GM19328 (cell line): ENCODE measurements at regions not wholly inside any gene's neighbourhood (a gene's known extent, or its start where the extent isn't known, plus 50 kb on each side); places are given as distances from the start of the nearest gene placed in this dataset.
"Not testable (repeated sequence)": the region's sequence is repeated elsewhere in the genome, so short reads cannot be mapped to it uniquely, and the experiment has no call there.

Experiments
- ATAC-seq: cut with Tn5 transposase; IDR thresholded peaks from one replicate; pipeline ENCODE4 v1.9.1; 2021; ENCODE audit warnings: mild to moderate bottlenecking, moderate library complexity; ENCODE audit not compliant: unreplicated experiment

- no peak for ATAC-seq
Measured at GRCh38 chr2:125576558-125576957, 1079.4 kb upstream of the GYPC start.

DNA sequence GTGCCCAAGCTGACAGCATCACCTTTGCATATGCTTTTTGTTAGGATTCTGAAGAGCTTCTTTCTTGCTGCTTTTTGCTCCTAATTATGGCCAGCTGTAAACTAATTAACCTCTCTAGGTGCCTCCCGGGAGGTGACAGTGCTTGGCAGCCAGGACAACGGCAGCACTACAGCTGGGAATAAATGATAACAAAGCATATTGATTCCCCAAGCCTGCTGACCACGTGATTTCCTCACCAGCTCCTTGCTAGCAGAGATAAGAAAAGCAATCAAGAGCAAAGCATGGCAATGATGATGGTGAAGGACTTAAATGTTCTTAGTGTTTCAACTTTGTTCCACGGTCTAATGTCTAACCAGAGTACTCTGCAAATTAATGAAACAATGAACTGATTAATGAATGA is 1074.4 kb upstream of the GYPC start:
- ATAC-seq: no peak

- no peak for ATAC-seq
Measured at GRCh38 chr2:125582516-125582915, 1073.4 kb upstream of the GYPC start.

- no peak for ATAC-seq
Measured at GRCh38 chr2:125584732-125585131, 1071.2 kb upstream of the GYPC start.

GRCh38 chr2:125588780-125589179 is 1067.2 kb upstream of the GYPC start:
- ATAC-seq: no peak

DNA sequence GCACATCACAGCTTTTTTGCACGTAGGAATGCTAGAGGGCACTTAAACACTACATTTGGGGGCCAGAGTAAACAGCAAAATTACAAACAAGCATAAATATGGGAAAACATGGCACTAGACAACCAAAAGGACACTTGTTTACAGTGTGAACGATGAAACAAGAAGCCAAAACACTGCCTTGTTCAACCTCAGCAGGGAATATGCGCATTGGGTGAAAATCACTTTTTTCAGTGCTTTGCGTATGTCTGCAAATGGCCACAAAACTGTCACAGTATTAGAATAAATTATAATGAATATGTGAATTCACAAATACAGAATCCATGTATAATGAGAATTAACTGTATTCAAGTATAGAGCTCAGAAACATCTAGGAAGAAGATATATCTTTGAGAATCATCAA is 1064.0 kb upstream of the GYPC start:
- ATAC-seq: no peak

- ATAC-seq: no peak
Measured at GRCh38 chr2:125593036-125593435, 1062.9 kb upstream of the GYPC start.

- ATAC-seq: no peak
Measured at GRCh38 chr2:125596612-125597011, 1059.3 kb upstream of the GYPC start.

GRCh38 chr2:125615438-125615837 is 1040.5 kb upstream of the GYPC start:
- no peak for ATAC-seq

DNA sequence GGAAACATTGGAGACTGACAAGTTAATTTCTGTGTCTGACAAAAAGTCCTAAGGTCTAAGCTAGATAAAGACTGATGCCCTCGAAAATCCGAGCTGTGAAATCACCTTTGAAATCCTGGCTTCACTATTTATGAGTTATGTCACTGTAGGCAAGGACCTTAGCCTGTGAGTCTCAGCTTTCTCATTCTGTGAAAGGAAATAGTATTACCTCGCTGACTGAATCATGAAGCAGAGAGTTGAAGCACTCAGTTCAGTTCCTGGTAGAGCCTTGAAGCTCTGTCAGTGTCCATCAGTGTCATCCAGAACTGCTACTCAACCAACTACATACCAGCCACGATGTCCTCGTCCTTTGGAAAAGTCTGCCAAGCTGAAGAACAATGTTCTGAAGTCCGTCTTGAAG is 1025.6 kb upstream of the GYPC start:
- ATAC-seq: no peak

GRCh38 chr2:125634662-125635061 is 1021.3 kb upstream of the GYPC start:
- ATAC-seq: no peak

- ATAC-seq: no peak
Measured at GRCh38 chr2:125638345-125638744, 1017.6 kb upstream of the GYPC start.

DNA sequence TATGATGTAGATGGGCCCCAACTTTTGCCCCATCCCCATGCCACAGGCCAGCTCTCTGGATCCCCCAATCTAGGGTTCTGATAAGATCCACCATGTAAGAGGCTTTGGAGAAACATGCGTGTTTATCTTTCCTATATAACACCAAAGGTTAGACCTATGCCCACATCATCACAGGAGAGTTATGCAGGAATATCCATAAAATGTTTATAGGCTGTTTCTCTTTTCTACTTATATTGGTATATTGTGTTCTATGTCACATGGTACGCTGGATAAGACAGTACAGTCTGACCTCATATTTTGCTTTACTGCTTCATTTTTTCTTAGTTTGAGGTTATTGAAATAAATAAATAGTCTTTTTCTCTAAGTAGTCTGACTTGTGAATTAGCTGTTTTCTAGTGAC is 1013.9 kb upstream of the GYPC start:
- no peak for ATAC-seq

DNA sequence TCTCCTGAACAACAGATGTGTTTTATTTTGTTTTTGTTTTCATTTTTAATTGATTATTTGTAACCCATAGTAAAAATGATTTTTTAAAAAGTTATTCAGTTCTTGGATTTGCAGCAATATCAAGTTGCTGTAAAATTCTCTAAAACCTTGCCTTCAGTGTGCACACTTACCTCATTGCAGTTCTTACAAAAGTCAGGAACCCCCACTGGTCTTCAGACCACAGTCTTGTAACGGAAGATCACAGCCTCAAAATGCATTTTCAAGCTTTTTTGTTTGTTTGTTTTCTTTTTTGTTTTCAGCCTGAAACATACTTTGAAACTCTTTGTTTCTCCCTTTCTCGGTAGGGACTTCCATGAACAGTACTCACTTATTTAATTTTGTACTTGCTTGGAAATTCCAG is 1012.8 kb upstream of the GYPC start:
- no peak for ATAC-seq

DNA sequence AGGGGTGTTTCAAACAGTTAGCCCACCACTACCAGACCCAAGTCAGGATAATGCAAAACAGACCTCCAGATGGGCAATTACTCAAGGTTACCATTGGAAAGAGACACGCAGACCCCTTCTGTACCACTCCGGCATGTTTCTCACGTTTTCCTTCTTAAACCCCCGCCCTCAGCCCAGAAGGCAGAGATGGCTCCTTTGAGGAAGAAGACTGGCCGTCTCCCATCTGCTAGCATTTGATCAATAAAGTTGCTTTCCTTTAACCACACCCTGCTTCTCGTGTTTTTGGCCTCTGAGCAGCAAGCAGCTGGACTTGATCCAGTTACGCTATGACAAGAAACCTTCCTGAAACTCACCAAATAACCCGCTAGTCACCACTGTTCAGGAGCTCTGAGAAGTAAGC is 1012.4 kb upstream of the GYPC start:
- ATAC-seq: no peak

GRCh38 chr2:125644257-125644656 is 1011.7 kb upstream of the GYPC start:
- ATAC-seq: no peak

DNA sequence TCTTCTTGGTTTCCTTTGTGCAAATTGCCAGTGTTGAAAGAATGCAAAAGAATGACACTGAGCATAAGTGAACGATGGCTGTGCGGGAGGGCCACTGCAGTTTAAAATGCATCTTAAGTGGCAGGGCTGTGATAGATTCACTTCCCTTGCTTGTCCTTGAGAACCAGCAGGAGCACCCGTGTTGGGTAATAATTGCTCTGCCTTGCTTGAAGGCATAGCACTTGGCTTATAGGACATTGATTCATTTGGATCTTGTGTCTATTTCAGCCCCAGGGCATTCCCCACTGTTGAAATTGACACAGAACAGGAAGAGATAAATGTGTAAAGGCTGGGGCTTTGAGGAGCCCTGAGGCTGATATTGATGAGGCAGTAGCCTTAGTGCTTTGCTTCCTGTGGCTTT is 1003.7 kb upstream of the GYPC start:
- ATAC-seq: no peak

- no peak for ATAC-seq
Measured at GRCh38 chr2:125654226-125654625, 1001.7 kb upstream of the GYPC start.

DNA sequence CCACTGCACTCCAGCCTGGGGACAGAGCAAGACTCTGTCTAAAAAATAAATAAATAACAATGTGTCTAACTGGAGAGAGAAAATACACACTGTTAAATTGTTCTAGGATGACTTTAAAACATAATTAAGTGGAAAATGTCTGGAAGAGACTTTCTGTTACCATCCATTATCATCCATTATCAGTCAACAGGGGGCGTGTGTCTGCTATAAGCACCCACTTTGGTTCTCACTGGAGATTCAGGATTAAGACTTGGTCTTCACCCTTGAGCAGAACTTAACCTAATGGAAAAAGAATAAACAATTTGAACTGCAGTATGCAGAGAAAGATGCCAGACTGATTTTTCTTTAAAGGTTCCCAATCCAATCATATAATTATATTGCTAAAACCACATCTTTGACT is 999.8 kb upstream of the GYPC start:
- ATAC-seq: no peak

DNA sequence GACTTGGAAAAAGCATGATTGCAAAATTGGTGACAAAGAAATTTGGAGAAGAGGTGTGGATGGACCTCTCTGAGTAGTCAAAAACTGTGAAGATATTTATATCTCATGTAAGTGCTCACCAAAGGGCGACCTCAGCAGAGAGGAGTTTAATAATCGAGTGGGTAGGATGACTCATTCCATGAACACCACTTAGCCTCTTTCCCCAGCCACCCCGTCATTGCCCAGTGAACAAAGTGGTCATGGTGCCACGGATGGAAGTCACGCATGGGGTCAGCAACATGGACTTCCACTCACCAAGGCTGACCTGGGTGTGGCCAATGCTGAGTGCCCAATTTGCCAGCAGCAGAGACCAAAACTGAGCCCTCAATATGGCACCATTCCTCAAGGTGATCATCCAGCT is 997.4 kb upstream of the GYPC start:
- ATAC-seq: no peak

- ATAC-seq: not testable (repeated sequence)
Measured at GRCh38 chr2:125660369-125660768, 995.6 kb upstream of the GYPC start.

- peak; percentile 60 for ATAC-seq
Measured at GRCh38 chr2:125667630-125668029, 988.3 kb upstream of the GYPC start.

DNA sequence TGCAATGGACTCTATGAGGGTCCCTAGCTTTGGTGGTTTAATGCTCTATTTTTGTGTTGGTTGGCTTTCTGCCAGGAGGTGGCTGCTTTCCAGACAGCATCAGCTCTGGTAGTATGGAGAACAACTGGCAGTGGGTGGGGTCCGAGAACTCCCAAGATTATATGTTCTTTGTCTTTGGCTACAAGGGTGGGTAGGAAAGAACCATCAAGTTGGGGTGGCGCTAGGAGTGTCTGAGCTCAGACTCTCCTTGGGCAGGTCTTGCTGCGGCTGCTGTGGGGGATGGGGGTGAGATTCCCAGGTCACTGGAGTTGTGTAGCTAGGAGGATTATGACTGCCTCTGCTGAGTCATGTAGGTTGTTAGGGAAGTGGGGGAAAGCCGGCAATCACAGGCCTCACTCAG is 976.1 kb upstream of the GYPC start:
- no peak for ATAC-seq

DNA sequence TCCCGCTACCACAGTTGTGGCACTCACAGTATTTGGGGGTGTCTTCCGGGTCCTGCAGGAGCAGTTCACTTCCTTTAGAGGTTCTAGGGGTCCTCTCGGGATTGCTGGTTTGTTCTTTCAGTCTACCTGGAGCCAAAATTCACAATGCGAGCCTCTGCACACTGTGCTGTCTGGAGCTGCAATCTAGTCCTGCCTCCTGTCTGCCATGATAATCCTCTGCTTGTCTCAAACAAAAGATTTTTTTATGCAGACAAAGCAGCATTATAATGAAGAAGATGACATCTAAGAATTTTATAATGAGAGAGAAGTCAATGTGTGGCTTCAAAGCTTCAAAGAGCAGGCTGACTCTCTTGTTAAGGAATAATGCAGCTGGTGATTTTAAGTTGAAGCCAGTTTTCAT is 975.1 kb upstream of the GYPC start:
- no peak for ATAC-seq
